ENCODE measurements at regions not wholly inside any gene's neighbourhood (a gene's known extent, or its start where the extent isn't known, plus 50 kb on each side); places are given as distances from the start of the nearest gene placed in this dataset.
"Not testable (repeated sequence)": the region's sequence is repeated elsewhere in the genome, so short reads cannot be mapped to it uniquely, and the experiment has no call there.

GRCh38 chr15:85196697-85197096 is 183.7 kb upstream of the AKAP13 start:
- H3K36me3 Mint-ChIP-seq (ENCODE audit: low read depth); H3K4me1 Mint-ChIP-seq; H3K4me3 Mint-ChIP-seq; ATAC-seq (ENCODE audit: low read depth); intact Hi-C loops (cut with micrococcal nuclease); H3K9me3 Mint-ChIP-seq; POLR2A ChIA-PET; CTCF ChIA-PET; DNase-seq; H3K27ac Mint-ChIP-seq; H3K27me3 Mint-ChIP-seq: not testable (repeated sequence)

- H3K27me3 Mint-ChIP-seq; H3K36me3 Mint-ChIP-seq (ENCODE audit: low read depth); H3K27ac Mint-ChIP-seq; H3K4me1 Mint-ChIP-seq; POLR2A ChIA-PET; ATAC-seq (ENCODE audit: low read depth); H3K9me3 Mint-ChIP-seq; intact Hi-C loops (cut with micrococcal nuclease); CTCF ChIA-PET; H3K4me3 Mint-ChIP-seq; DNase-seq: not testable (repeated sequence)
Measured at GRCh38 chr15:85197582-85197981, 182.8 kb upstream of the AKAP13 start.

- ATAC-seq (ENCODE audit: low read depth); intact Hi-C loops (cut with micrococcal nuclease): not testable (repeated sequence)
Measured at GRCh38 chr15:85198432-85198831, 182.0 kb upstream of the AKAP13 start.

GRCh38 chr15:85200215-85200614 is 180.2 kb upstream of the AKAP13 start:
- DNase-seq; H3K4me3 Mint-ChIP-seq; POLR2A ChIA-PET; intact Hi-C loops (cut with micrococcal nuclease); H3K27me3 Mint-ChIP-seq; CTCF ChIA-PET; H3K36me3 Mint-ChIP-seq (ENCODE audit: low read depth); H3K9me3 Mint-ChIP-seq; H3K27ac Mint-ChIP-seq; H3K4me1 Mint-ChIP-seq: not testable (repeated sequence)
- ATAC-seq (ENCODE audit: low read depth): peak; percentile 97

More at GRCh38 chr15:85198432-85198831, 182.0 kb upstream of the AKAP13 start:
- CTCF ChIA-PET; H3K9me3 Mint-ChIP-seq; H3K27ac Mint-ChIP-seq; DNase-seq; POLR2A ChIA-PET; H3K36me3 Mint-ChIP-seq (ENCODE audit: low read depth); H3K4me1 Mint-ChIP-seq; H3K4me3 Mint-ChIP-seq; H3K27me3 Mint-ChIP-seq: not testable (repeated sequence)

GRCh38 chr15:85201118-85201793 is 179.1 kb upstream of the AKAP13 start:
- CTCF ChIA-PET; ATAC-seq (ENCODE audit: low read depth); H3K4me1 Mint-ChIP-seq; intact Hi-C loops (cut with micrococcal nuclease); POLR2A ChIA-PET; H3K27ac Mint-ChIP-seq; H3K4me3 Mint-ChIP-seq; H3K27me3 Mint-ChIP-seq; H3K9me3 Mint-ChIP-seq; H3K36me3 Mint-ChIP-seq (ENCODE audit: low read depth); DNase-seq: not testable (repeated sequence)

- POLR2A ChIA-PET; H3K9me3 Mint-ChIP-seq; H3K27ac Mint-ChIP-seq; CTCF ChIA-PET; intact Hi-C loops (cut with micrococcal nuclease); H3K4me3 Mint-ChIP-seq; H3K4me1 Mint-ChIP-seq; H3K36me3 Mint-ChIP-seq (ENCODE audit: low read depth); ATAC-seq (ENCODE audit: low read depth); H3K27me3 Mint-ChIP-seq; DNase-seq: not testable (repeated sequence)
Measured at GRCh38 chr15:85204481-85204880, 175.9 kb upstream of the AKAP13 start.

- H3K27ac Mint-ChIP-seq; ATAC-seq (ENCODE audit: low read depth); H3K36me3 Mint-ChIP-seq (ENCODE audit: low read depth); intact Hi-C loops (cut with micrococcal nuclease); H3K4me3 Mint-ChIP-seq; H3K4me1 Mint-ChIP-seq; POLR2A ChIA-PET; CTCF ChIA-PET; H3K27me3 Mint-ChIP-seq; H3K9me3 Mint-ChIP-seq: not testable (repeated sequence)
- peak; percentile 27 for DNase-seq
Measured at GRCh38 chr15:85233791-85234325, 146.5 kb upstream of the AKAP13 start.

GRCh38 chr15:85234450-85235196 is 145.8 kb upstream of the AKAP13 start:
- H3K36me3 Mint-ChIP-seq (ENCODE audit: low read depth); H3K27ac Mint-ChIP-seq; H3K9me3 Mint-ChIP-seq; H3K27me3 Mint-ChIP-seq; ATAC-seq (ENCODE audit: low read depth); intact Hi-C loops (cut with micrococcal nuclease); H3K4me1 Mint-ChIP-seq; DNase-seq; CTCF ChIA-PET; POLR2A ChIA-PET: not testable (repeated sequence)
- H3K4me3 Mint-ChIP-seq: peak overlapping the region; percentile 28

GRCh38 chr15:85244056-85244455 is 136.3 kb upstream of the AKAP13 start:
- CTCF ChIA-PET; H3K9me3 Mint-ChIP-seq; ATAC-seq (ENCODE audit: low read depth); POLR2A ChIA-PET; H3K4me3 Mint-ChIP-seq; DNase-seq; intact Hi-C loops (cut with micrococcal nuclease); H3K27me3 Mint-ChIP-seq; H3K27ac Mint-ChIP-seq; H3K36me3 Mint-ChIP-seq (ENCODE audit: low read depth); H3K4me1 Mint-ChIP-seq: not testable (repeated sequence)

GRCh38 chr15:85250938-85251542 is 129.4 kb upstream of the AKAP13 start:
- H3K27me3 Mint-ChIP-seq; H3K27ac Mint-ChIP-seq; H3K4me3 Mint-ChIP-seq; H3K4me1 Mint-ChIP-seq; CTCF ChIA-PET; H3K9me3 Mint-ChIP-seq; H3K36me3 Mint-ChIP-seq (ENCODE audit: low read depth); ATAC-seq (ENCODE audit: low read depth); POLR2A ChIA-PET; DNase-seq: not testable (repeated sequence)
- intact Hi-C loops (cut with micrococcal nuclease): loop anchor here (5.0 kb wide), 1 partner anchor 36 kb away; no protein-coding TSS in a partner anchor

- H3K27me3 Mint-ChIP-seq; H3K36me3 Mint-ChIP-seq (ENCODE audit: low read depth); POLR2A ChIA-PET; CTCF ChIA-PET; H3K9me3 Mint-ChIP-seq: not testable (repeated sequence)
- ATAC-seq (ENCODE audit: low read depth) (peak; percentile 78), DNase-seq (peak; percentile 28)
- Mint-ChIP-seq H3K4me1 (peaks cover 15% of the 10 kb centered on the region), H3K27ac (peak overlapping the region; percentile 30), H3K4me3 (peak overlapping the region; percentile 46)
- intact Hi-C loops (cut with micrococcal nuclease): loop anchor here (5.0 kb wide), 1 partner anchor 34 kb away; no protein-coding TSS in a partner anchor
Measured at GRCh38 chr15:85253196-85253915, 127.0 kb upstream of the AKAP13 start.
